H9 (cell line): ENCODE measurements at regions not wholly inside any gene's neighbourhood (a gene's known extent, or its start where the extent isn't known, plus 50 kb on each side); places are given as distances from the start of the nearest gene placed in this dataset.

Experiments
- DNase-seq: peaks from one replicate; pipeline ENCODE4 v3.0.0-alpha.2; 2017
- H2AFZ ChIP-seq: one replicate; pipeline ENCODE4 v1.6.1; 2013; ENCODE audit warnings: mild to moderate bottlenecking, low read length, control low read depth, moderate library complexity
- H2AK5ac ChIP-seq: 2 replicates; pipeline ENCODE4 v1.6.1; 2013; ENCODE audit warnings: low read length, control low read depth, mixed read lengths; ENCODE audit not compliant: insufficient read length
- H2BK120ac ChIP-seq: one replicate; pipeline ENCODE4 v1.6.1; 2013; ENCODE audit warnings: low read depth, mild to moderate bottlenecking, low read length, control low read depth, inconsistent platforms; ENCODE audit not compliant: poor library complexity, severe bottlenecking
- H2BK12ac ChIP-seq: 2 replicates; pipeline ENCODE4 v1.6.1; 2013; ENCODE audit warnings: low read length, control low read depth, mixed read lengths, low read depth; ENCODE audit not compliant: insufficient read length
- H2BK15ac ChIP-seq: 2 replicates; pipeline ENCODE4 v1.6.1; 2013; ENCODE audit warnings: low read depth, low read length, control low read depth
- H2BK20ac ChIP-seq: one replicate; pipeline ENCODE4 v1.6.1; 2013; ENCODE audit warnings: low read depth, mild to moderate bottlenecking, low read length, control low read depth, inconsistent platforms; ENCODE audit not compliant: poor library complexity, severe bottlenecking
- H2BK5ac ChIP-seq: 2 replicates; pipeline ENCODE4 v1.6.1; 2013; ENCODE audit warnings: low read length, control low read depth, mixed read lengths; ENCODE audit not compliant: insufficient read length
- H3K14ac ChIP-seq: 2 replicates; pipeline ENCODE4 v1.6.1; 2013; ENCODE audit warnings: low read length, control low read depth; ENCODE audit not compliant: insufficient read depth
- H3K18ac ChIP-seq: 2 replicates; pipeline ENCODE4 v1.6.1; 2013; ENCODE audit warnings: low read depth, mild to moderate bottlenecking, mixed read lengths, low read length, control low read depth; ENCODE audit not compliant: insufficient read length
- H3K23ac ChIP-seq: 2 replicates; pipeline ENCODE4 v1.6.1; 2013; ENCODE audit warnings: low read length, control low read depth, mixed read lengths, low read depth; ENCODE audit not compliant: insufficient read length
- H3K23me2 ChIP-seq: 2 replicates; pipeline ENCODE4 v1.6.1; 2013; ENCODE audit warnings: low read depth, mild to moderate bottlenecking, mixed read lengths, low read length, control low read depth; ENCODE audit not compliant: insufficient read length, poor library complexity, severe bottlenecking
- H3K27ac ChIP-seq: 2 replicates; pipeline ENCODE4 v1.5.1; 2013; ENCODE audit warnings: low read length, control low read depth, mixed read lengths, low read depth; ENCODE audit not compliant: insufficient read length
- H3K27me3 ChIP-seq: 2 replicates; pipeline ENCODE4 v1.6.1; 2013; ENCODE audit warnings: low read length, control low read depth, inconsistent platforms; ENCODE audit not compliant: insufficient read depth
- H3K4ac ChIP-seq: 2 replicates; pipeline ENCODE4 v1.6.1; 2013; ENCODE audit warnings: low read depth, mild to moderate bottlenecking, control low read depth, inconsistent platforms, low read length, moderate library complexity
- H3K4me1 ChIP-seq: 2 replicates; pipeline ENCODE4 v1.6.1; 2013; ENCODE audit warnings: low read length, control low read depth, inconsistent platforms; ENCODE audit not compliant: insufficient read depth
- H3K4me2 ChIP-seq: 2 replicates; pipeline ENCODE4 v1.6.1; 2013; ENCODE audit warnings: low read length, control low read depth, mixed read lengths; ENCODE audit not compliant: insufficient read length, insufficient read depth
- H3K56ac ChIP-seq: 2 replicates; pipeline ENCODE4 v1.6.1; 2013; ENCODE audit warnings: low read depth, mild to moderate bottlenecking, mixed read lengths, low read length, control low read depth; ENCODE audit not compliant: insufficient read length
- H3K79me1 ChIP-seq: 2 replicates; pipeline ENCODE4 v1.6.1; 2013; ENCODE audit warnings: low read depth, mild to moderate bottlenecking, moderate library complexity, low read length, control low read depth, inconsistent platforms; ENCODE audit not compliant: insufficient read depth, poor library complexity, severe bottlenecking
- H3K79me2 ChIP-seq: 2 replicates; pipeline ENCODE4 v1.6.1; 2013; ENCODE audit warnings: low read length, control low read depth, inconsistent platforms; ENCODE audit not compliant: insufficient read depth
- H3K9ac ChIP-seq: 2 replicates; pipeline ENCODE4 v1.6.1; 2013; ENCODE audit warnings: low read length, control low read depth, mixed read lengths; ENCODE audit not compliant: insufficient read length; ENCODE audit errors: extremely low read depth
- H3K9me3 ChIP-seq: one replicate; pipeline ENCODE4 v1.6.1; 2013; ENCODE audit warnings: low read depth, low read length, inconsistent platforms; ENCODE audit not compliant: control insufficient read depth
- H3T11ph ChIP-seq: one replicate; pipeline ENCODE4 v1.6.1; 2013; ENCODE audit warnings: mild to moderate bottlenecking, low read length, control low read depth, inconsistent platforms
- H4K20me1 ChIP-seq: one replicate; pipeline ENCODE4 v1.6.1; 2013; ENCODE audit not compliant: control insufficient read depth, insufficient read length, insufficient read depth
- H4K5ac ChIP-seq: 2 replicates; pipeline ENCODE4 v1.6.1; 2013; ENCODE audit warnings: low read depth, mild to moderate bottlenecking, mixed read lengths, low read length, control low read depth; ENCODE audit not compliant: insufficient read length
- H4K8ac ChIP-seq: replicated peaks from 2 replicates; pipeline ENCODE4 v1.6.1; 2013; ENCODE audit warnings: low read length, control low read depth, mixed read lengths, low read depth; ENCODE audit not compliant: insufficient read length
- H4K91ac ChIP-seq: 2 replicates; pipeline ENCODE4 v1.6.1; 2013; ENCODE audit warnings: low read depth, mild to moderate bottlenecking, moderate library complexity, mixed read lengths, low read length, control low read depth; ENCODE audit not compliant: insufficient read length
- H3K27ac Mint-ChIP-seq, 3 experiments: 2 replicates in 2 of 3; 3 replicates in 1 of 3; pipeline ENCODE4 v1.8.0; 2020 to 2021; ENCODE audit warnings: mixed read lengths in 3 of 3, mild to moderate bottlenecking in 1 of 3, moderate library complexity in 1 of 3
- H3K27me3 Mint-ChIP-seq: 2 replicates; pipeline ENCODE4 v1.8.0; 2021; ENCODE audit warnings: low read depth, mild to moderate bottlenecking, moderate library complexity, mixed read lengths
- H3K36me3 Mint-ChIP-seq, 3 experiments: 2 replicates in 2 of 3; 3 replicates in 1 of 3; pipeline ENCODE4 v1.8.0; 2020 to 2021; ENCODE audit warnings: low read depth in 3 of 3, mixed read lengths in 3 of 3; ENCODE audit not compliant: insufficient read depth in 1 of 3
- H3K4me1 Mint-ChIP-seq, 2 experiments: 2 replicates each; pipeline ENCODE4 v1.8.0; 2020; ENCODE audit warnings: mixed read lengths in 2 of 2
- H3K4me3 Mint-ChIP-seq, 2 experiments: 2 replicates in 1 of 2; 3 replicates in 1 of 2; pipeline ENCODE4 v1.8.0; 2020 to 2021; ENCODE audit warnings: mild to moderate bottlenecking in 2 of 2, mixed read lengths in 2 of 2, moderate library complexity in 1 of 2
- H3K9me3 Mint-ChIP-seq, 2 experiments: 2 replicates in 1 of 2; 3 replicates in 1 of 2; pipeline ENCODE4 v1.8.0; 2020; ENCODE audit warnings: mild to moderate bottlenecking in 2 of 2, mixed read lengths in 2 of 2, moderate library complexity in 1 of 2
- WGBS: extraction: QIAGEN DNeasy Blood & Tissue Kit; methylation state at CpG from one replicate; pipeline ENCODE4 v1.1.7; 2013; ENCODE audit warnings: missing lambda C conversion rate, low lambda C conversion rate, mixed read lengths; ENCODE audit not compliant: insufficient read length; ENCODE audit errors: extremely low coverage; 5-methylcytosine and 5-hydroxymethylcytosine counted together
- TF ChIP-seq, protein P1 (sequence below): fragments of 200-600 bp; sonication (generic); conservative IDR thresholded peaks from 3 replicates; pipeline ENCODE4 v1.8.0; 2021; ENCODE audit warnings: antibody characterized with exemption, mild to moderate bottlenecking

DNA sequence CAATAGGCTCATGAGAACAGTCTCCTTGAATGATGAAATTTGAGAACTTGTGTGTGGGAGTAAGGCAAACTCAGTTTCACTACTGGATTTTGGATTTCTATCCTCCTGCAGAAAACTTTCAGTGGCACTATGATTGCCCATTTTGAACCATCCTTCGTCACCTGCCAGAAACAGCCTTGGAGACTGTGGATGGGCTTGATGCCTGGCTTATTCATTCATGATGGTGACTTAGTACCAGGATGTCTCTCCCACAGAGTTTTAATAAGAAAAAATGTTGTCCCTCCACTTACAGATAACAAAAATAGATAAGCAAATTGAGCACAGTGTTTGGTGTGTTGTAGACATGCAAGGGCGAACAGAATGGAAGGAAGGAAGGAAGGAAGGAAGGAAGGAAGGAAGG, 53.5 kb upstream of the CPNE4 start:
- Histone ChIP-seq H3K4ac (no peak overlapping the region), H4K8ac (no peak overlapping the region), H4K5ac (no peak overlapping the region), H2BK5ac (no peak overlapping the region), H3K56ac (no peak overlapping the region), H3K23me2 (no peaks in the 10 kb centered on the region), H2BK20ac (no peak overlapping the region), H2BK12ac (no peak overlapping the region), H3K4me1 (peaks cover 5% of the 10 kb centered on the region; the same call in 1 of the 2 replicates), H3K79me2 (no peaks in the 10 kb centered on the region), H3T11ph (no peak overlapping the region), H3K18ac (no peak overlapping the region), H3K14ac (no peak overlapping the region), H4K91ac (no peak overlapping the region), H3K27me3 (no peaks in the 10 kb centered on the region; the same call in 1 of the 2 replicates), H2AK5ac (no peak overlapping the region), H3K9ac (no peak overlapping the region), H3K9me3 (no peaks in the 10 kb centered on the region), H2AFZ (no peak overlapping the region), H3K27ac (no peak overlapping the region), H3K23ac (no peak overlapping the region), H3K4me2 (no peak overlapping the region), H2BK15ac (no peak overlapping the region), H2BK120ac (no peak overlapping the region), H4K20me1 (no peaks in the 10 kb centered on the region), H3K79me1 (no peaks in the 10 kb centered on the region)
- TF ChIP-seq, protein P1, sequence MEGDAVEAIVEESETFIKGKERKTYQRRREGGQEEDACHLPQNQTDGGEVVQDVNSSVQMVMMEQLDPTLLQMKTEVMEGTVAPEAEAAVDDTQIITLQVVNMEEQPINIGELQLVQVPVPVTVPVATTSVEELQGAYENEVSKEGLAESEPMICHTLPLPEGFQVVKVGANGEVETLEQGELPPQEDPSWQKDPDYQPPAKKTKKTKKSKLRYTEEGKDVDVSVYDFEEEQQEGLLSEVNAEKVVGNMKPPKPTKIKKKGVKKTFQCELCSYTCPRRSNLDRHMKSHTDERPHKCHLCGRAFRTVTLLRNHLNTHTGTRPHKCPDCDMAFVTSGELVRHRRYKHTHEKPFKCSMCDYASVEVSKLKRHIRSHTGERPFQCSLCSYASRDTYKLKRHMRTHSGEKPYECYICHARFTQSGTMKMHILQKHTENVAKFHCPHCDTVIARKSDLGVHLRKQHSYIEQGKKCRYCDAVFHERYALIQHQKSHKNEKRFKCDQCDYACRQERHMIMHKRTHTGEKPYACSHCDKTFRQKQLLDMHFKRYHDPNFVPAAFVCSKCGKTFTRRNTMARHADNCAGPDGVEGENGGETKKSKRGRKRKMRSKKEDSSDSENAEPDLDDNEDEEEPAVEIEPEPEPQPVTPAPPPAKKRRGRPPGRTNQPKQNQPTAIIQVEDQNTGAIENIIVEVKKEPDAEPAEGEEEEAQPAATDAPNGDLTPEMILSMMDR: no peak
- H3K9me3 Mint-ChIP-seq: no peaks in the 10 kb centered on the region
- no peak overlapping the region for H3K27ac Mint-ChIP-seq
- H3K36me3 Mint-ChIP-seq: no peaks in the 10 kb centered on the region
- WGBS: no CpG with 5 or more reads among the region's 2 CpGs
- peaks cover 7 to 9% of the 10 kb centered on the region in 2 experiments for H3K4me1 Mint-ChIP-seq
- no peak for DNase-seq
- H3K4me3 Mint-ChIP-seq: no peak overlapping the region
- H3K27me3 Mint-ChIP-seq: no peaks in the 10 kb centered on the region; the same call in 1 of the 2 replicates
